Head of caudate nucleus (tissue), 42 donors: ENCODE measurements at regions not wholly inside any gene's neighbourhood (a gene's known extent, or its start where the extent isn't known, plus 50 kb on each side); places are given as distances from the start of the nearest gene placed in this dataset.
"Not testable (repeated sequence)": the region's sequence is repeated elsewhere in the genome, so short reads cannot be mapped to it uniquely, and the experiment has no call there.

ENCODE experiments used
- DNase-seq, 42 donors: peaks; one replicate each; pipeline versions ENCODE4 v3.0.0 to v3.0.0-alpha.2; 2020 to 2021; ENCODE audit warnings: mixed read lengths in 7 of 42
- intact Hi-C: fragments of 100-400 bp; cut with DNase I; formaldehyde crosslinking; loops from one replicate; pipeline ENCODE4 v1.15.0; 2022

DNA sequence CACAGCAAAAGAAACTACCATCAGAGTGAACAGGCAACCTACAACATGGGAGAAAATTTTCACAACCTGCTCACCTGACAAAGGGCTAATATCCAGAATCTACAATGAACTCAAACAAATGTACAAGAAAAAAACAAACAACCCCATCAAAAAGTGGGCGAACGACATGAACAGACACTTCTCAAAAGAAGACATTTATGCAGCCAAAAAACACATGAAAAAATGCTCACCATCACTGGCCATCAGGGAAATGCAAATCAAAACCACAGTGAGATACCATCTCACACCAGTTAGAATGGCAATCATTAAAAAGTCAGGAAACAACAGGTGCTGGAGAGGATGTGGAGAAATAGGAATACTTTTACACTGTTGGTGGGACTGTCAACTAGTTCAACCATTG, 207.8 kb downstream of the USP6NL start:
- DNase-seq, intact Hi-C loops: not testable (repeated sequence)

DNA sequence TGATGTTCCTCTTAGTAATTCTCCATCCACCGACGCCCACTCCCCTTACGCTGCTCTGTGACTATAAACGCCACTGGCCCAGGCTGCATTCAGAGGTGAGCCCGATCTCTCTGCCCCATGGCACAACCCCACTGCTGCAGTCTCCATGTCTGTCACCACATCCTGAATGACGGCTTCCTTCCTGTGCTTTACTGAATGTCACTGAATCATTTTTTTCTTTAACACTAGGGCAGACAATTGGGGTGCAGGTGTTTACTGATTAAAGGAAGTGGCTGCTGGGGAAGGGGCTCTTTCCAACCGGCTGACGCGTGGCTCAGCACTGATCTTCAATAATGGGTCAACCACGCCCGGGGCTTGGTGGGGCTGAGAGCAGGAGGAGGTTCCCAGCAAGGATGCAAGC, 208.3 kb downstream of the USP6NL start:
- intact Hi-C loops = no loop called here
- DNase-seq = no peak

DNA sequence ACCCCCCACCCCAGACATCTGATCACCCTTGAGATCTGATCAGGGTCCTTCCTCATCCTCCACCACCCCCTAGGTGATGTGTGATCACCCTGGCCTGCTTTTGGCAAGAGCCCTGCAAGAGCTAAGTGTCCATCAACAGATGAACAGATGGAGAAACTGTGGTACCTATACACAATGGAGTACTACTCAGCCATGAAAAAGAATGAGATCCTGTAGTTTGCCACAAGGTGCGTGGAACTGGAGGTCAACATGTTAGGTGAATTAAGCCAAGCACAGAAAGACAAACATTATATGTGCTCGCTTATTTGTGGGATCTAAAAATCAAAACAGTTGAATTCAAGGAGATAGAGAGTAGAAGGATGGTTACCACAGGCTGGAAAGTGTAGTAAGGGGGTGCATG, 209.1 kb downstream of the USP6NL start:
- no peak for DNase-seq
- intact Hi-C loops = no loop called here

DNA sequence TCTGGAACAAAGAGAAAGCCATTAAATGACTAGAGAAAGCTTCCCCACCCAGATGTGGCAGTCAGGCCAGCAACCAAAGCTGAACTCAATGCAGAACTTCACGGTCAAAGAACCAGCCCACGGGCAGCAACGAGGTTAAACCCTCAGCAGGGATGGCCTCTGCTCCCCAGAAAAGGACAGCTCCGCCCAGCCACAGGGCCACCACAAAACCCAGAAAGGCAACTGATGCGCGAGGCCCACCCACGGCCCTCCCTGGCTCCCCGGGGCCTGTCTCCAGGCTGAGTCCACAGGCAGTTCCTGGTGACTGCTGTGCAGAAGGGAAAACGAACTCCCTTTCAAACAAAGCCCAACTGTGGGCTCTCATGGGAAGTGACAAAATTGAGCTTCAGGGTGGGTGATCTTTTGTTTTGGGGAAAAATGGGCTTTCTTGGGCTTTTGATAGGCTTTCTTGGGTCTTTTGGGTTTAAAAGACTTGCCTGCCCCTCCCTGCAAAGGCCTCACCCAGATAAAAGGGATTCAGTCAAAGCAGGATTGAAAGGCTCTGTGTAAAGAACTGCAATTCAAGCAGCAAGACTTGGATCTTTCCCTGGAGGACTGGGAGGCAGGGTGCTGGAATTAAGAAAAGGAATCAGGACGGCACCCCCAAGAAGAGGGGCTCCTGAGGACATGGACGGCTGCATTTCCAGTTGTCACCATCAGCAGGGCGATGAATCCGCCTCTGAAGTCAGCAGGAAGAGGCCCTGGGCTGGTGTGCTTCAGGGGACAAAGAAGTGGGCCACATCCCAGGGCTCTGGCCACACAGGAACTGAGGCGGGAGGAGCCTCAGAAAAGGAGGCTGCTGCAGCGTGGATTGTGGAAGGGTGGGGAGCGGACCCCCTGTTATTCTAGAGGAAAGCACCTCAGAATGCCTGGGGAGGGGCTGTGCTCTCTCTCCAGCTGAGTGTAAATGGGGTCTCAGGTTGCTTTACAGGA, 209.9 kb downstream of the USP6NL start:
- peak in 1 of 42 donors; percentile 4 for DNase-seq

DNA sequence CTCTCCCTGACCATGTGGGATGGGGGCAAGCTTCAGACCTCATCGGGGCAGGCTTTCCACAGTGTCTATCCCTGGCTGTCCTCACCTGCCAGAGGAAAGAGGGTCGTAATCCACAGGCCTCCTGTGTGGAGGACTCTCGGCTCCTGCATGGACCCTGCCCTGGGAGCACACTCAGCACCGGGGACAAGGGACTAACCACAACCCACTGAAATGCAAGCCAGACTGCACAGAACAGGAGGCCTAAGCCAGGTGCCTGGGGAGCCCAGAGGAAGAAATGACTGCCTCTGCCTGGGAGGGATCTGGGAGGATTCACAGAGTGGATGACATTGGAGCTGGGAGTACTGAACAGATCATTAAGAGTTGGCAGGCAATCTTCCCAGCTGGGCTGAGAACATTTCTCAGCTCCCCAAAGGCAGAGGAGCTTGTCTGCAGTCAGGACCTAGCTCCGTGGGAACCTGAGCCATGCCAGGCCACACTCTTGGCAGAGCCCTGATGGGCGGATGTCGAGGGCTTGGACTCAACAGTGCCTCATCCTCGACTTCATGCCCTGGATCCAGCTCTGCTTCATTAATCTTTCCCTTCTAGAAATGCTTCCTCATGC, 213.4 kb downstream of the USP6NL start:
- peak in 21 of 42 donors; percentile 10 to 63 (median 27) for DNase-seq
- intact Hi-C loops = no loop called here

More for the DNA sequence above, 209.9 kb downstream of the USP6NL start:
- intact Hi-C loops = no loop called here

DNA sequence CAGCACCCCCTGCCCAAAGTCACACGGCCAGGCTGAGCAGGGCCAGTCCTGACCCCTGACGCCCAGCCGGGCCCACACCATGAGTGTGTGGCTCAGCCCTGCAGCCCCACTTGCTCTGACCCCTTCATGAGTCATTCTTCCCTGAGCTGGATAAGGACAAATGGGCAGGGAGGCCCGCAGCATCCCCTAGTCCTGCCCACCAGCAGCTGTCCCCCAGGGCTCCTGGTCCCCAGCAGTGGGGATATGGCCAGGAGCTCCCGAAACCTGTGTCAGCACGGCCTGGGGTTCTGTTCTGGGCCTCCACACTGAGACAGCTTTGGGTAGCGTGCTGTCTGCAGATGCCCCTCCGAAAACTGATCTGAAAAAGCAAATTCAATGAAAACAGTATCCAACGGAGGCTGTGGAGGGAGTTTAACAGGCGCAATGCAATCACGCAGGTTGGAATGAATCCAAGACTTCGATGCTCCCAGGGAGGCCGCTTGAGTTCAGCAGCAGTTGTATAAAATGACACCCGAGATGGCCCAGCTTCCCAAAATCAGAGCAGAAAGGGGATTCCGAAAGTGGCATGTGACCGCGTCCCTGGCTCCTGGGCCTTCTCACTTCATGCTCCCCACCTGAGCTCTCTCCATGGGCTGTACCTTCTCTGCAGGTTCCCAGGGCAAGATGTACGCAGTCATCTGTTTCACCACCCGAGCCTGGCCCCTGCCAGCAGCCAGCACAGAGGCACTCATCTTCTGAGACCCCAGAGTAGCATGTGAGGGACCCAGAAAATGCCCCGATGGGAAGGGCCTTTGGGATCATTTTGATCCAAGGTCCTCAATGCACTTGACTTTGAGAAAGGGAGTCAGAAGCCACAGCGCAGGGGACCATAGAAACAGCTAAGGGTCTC, 214.1 kb downstream of the USP6NL start:
- intact Hi-C loops = no loop called here
- peak in 1 of 42 donors; percentile 21 for DNase-seq

DNA sequence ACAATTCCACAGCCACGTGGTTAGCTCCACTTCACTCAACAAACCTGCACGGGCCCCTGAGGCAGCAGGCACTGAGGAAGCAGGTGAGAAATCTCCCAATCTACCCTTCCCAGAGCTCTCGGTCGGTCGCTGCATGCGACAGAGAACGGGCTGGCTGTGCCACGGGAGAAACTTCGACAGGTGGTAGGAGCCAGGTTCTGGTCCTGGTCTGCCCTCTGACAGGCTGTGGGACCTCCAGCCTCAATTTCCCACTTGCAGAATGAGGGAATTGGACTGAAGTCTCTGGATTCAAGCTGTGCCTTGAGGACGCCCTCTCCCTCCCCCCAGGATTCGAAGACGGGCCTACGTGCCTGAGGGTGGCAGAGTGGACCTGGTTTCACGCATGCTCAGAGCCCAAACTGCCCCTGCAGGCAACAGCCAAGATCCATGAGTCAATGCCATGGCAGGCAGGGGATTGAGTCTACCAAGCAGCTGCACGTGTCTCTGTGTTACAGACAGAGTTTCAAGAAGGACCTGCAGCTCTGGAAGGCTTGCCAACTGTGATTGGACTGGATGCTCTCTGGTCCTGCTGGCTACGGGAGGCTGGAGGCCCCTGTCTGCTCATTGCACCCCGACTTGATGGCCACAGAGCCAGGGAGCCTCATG, 215.0 kb downstream of the USP6NL start:
- intact Hi-C loops = no loop called here
- DNase-seq = peak in 1 of 42 donors; percentile 12

DNA sequence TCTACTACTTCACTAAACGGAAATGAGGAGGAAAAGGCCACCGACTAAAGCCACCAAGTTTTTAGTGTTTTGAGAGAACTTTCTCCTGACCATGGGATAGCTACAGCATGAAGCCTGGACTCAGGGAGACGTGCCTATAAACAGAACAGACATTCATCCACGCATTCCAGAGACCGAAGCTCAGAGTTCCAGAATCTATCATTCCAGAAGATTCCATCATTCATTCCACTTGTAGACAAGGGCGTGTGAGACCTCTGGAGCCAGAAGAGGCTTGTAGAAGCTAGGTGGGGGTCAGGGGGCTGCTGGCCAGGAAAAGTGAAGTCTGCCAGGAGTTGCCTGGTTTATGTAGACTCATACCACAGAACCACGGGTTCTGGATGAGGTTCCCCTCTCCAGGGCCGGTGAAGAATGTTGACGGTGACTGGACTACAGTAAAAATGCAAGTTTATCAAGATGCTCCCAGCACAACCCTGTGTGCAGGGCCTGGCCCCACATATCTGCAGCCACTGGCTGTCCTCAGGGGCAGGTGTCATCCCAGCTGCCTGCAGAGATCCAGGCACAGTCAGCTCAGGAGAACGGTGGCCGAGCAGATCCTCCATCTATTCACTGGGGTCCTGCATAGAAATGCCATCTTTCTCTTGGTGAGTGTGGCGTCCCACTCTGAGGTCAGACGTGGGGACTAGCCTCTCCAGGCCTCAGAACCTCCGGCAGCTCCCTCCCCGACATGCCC, 215.7 kb downstream of the USP6NL start:
- intact Hi-C loops = no loop called here
- DNase-seq = peak in 1 of 42 donors; percentile 1

DNA sequence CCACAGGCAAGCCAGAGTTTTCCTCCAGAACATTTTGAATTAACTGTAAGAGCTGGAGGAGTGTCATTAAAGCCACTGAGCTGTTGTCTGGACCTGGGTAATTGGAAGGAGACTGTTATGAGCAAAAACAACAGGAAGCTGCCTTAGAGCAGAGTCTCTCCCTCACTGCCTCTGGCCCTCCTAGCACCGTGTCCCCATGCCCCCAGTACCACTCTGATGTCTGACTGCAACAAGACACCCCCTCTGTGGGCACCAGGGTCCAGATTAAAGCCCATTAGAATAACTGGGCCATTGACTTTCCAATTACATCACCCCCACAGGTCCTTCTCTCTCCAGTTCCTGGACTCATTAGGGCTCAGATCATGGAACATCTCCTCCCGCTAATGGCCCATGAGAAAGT, 216.3 kb downstream of the USP6NL start:
- intact Hi-C loops = no loop called here
- DNase-seq = no peak

DNA sequence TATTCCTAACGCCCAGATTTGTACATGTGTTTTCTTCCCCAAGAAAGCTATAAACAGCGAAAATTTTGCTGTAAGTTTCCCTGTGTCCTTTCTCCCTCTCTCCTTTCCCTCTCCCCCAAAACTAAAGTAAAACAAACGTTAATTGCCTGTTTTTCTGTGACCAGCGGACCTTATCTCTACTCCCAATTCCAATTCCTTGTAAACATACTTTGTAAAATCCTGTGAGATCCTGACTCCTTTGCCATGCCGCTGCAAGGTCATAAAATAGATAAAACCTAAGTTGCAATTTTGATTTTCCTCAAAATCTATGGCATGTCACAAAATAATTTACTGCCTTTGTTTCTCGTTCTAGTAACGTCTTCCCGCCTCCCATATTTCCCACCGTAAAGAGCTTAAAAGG, 217.6 kb downstream of the USP6NL start:
- intact Hi-C loops = no loop called here

DNA sequence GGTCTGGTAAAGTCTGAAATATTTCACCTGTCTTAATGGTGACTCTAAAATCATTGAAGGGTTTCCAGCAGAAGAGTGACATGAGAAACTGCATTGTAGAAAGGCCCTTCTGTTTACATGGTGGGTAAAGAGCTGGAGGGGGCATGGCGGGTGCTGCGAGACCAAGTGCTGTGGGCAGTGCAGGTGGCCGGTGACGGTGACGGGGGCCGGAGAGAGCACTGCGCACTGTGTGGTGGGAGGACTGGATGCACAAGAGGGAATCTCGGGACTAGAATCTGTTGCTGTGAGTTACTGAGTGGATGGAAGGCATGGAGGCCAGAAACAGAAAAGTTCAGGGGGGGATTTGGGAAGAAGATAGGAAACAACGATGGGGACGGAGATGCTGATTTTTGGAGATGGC, 218.7 kb downstream of the USP6NL start:
- DNase-seq = no peak

More for the DNA sequence above, 217.6 kb downstream of the USP6NL start:
- no peak for DNase-seq

DNA sequence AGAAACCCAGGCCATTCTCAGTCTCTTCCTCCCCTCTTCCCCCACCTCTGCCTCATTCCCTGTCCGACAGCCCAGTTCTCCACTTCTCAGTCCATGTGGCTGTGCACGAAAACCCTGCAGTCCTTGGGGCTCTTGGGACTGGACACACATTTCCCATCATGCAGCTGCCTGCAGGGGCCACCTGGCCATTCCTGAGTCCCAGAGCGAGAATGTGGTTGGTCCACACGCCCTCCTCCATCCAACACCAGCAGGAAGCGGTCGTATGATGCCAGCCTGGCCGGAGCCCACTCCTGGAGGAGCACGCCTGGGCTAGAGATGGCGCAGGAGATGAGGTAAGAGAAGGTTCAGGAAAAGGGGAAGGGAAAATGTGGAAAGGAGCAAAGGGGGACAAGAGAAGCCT, 222.5 kb downstream of the USP6NL start:
- intact Hi-C loops = no loop called here
- DNase-seq = no peak

More for the DNA sequence above, 218.7 kb downstream of the USP6NL start:
- intact Hi-C loops = no loop called here

DNA sequence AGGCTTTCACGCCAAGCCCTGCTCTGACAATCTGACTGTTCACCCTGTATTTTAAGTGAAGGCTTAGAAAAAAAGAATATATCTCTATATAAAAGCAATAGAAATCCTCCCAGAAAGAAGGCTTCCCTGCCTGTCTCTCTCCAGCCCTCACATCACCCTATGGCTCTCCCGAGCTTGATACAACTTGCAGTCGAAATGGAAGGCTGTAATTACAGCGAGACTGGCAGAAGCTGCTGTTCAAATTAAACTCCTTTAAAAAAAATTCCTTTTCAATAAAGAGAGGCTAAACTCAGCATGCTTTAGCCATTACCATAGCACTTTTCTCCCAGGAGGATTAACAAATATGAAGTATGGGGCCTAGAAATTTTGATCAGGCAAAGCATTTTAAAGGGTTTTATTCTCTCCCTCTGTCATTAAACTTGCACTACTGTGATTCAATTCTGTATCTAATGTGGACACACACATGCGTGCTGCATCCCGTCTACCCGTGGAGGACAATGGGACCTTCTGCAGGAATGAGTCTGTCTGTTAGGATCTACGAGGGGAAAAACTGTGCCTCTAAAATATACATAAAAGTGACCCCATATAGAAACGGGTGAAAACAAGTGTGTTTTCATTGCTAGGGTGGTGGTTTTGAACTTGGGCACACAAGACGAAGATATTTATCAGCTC, 223.8 kb downstream of the USP6NL start:
- intact Hi-C loops = no loop called here
- no peak for DNase-seq

DNA sequence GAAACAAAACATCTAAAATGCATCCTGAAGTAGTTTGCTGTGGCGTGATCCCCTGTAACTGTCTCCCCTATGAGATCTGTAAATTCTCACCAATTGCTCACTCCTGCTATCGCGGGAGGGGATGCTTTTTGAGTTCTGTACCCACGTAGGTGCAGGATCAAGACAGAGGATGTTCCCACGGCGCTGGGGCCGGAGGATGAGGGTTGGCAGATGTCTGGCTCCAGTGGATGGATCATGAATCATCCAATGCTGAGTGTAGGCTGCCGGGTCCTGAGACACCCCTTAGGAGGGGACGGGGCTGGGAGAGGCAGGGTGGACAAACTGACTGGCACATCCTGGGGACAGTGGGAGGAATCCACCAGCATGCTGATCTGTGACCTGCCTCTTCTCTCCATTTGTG, 224.4 kb downstream of the USP6NL start:
- intact Hi-C loops = no loop called here
- DNase-seq = peak in 1 of 42 donors; percentile 5
